Endothelial cell of umbilical vein (primary cell): ENCODE measurements at regions not wholly inside any gene's neighbourhood (a gene's known extent, or its start where the extent isn't known, plus 50 kb on each side); places are given as distances from the start of the nearest gene placed in this dataset.

Experiments used
- CTCF ChIP-seq, 2 donors: IDR thresholded peaks; 1 replicate in 1 of 2; 2 replicates in 1 of 2; pipeline ENCODE4 v1.5.1; 2011; ENCODE audit warnings: low read length in 2 of 2, mild to moderate bottlenecking in 2 of 2, moderate library complexity in 2 of 2, control low read depth in 1 of 2, inconsistent platforms in 1 of 2, low read depth in 1 of 2; ENCODE audit not compliant: insufficient read depth in 1 of 2; ENCODE audit errors: extremely low read depth in 1 of 2
- POLR2AphosphoS5 ChIP-seq: IDR thresholded peaks from 2 replicates; pipeline ENCODE4 v1.6.1; 2012; ENCODE audit warnings: low read depth, mild to moderate bottlenecking, control low read depth, low read length, moderate library complexity; ENCODE audit not compliant: insufficient read depth

DNA sequence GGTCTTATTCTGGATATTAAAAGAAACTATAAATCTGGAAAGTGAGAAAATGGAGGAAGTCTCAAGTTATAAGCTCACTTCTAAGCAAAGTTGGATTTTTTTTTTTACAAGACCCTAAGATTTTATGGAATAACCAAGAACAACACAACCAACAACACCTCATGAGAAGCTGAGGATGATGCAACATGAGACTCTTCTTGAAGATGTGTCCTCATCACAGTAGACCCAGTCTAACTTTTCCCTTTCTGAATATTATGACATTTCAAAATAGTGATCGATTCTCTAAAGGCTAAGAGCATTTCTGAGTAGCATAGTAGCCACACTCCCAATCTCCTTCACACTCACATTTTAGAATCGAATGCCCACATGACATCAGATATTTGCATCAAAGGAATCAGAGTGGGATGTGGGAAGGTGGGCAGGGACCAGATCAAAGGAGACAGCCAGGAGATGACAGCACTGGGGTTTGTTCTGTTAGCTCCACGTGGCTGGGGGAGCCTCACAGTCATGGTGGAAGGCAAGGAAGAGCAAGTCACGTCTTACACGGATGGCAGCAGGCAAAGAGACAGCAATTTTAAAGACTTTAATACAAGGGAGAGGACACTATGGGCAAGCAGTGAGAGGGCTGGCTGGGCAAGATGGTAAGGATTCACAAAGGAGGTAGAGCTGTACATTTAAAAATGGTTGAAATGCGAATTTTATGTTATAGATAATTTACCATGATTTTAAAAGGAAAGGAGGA is 90.7 kb upstream of the MYL2 start:
- TF ChIP-seq CTCF (IDR thresholded peaks at IDR 0.05; ENCODE audit: extremely low read depth in 1 of 2, insufficient read depth in 1 of 2, low read depth in 1 of 2, low read length in 2 of 2) (no peak), POLR2AphosphoS5 (no peak)
